ENCODE measurements at regions not wholly inside any gene's neighbourhood (a gene's known extent, or its start where the extent isn't known, plus 50 kb on each side); places are given as distances from the start of the nearest gene placed in this dataset.

DNA sequence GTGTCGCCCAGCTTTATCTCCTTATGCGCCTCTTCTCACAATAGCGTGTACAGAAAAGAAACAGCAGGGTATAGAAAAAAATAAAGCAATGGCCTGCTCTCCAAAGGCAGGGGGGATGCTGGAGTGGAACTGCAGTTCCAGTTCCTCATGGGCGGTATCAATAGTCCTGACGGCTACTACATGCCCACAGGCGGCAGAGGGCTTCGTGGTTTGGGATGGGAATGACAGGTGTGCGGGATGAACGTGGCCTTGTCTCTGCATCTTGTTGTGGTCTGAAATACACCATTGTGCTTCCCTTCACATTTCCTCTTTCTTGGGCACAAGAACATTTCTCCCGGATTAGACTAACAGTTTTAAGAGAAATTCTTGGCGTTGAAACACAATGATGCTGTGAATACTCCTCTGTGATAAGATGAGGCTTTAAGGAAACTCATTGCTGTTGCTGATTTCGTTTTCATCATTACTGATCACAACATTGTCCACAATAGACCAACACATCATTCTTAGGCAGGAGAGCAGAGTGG lies 124.1 kb upstream of the IGFBP7 start:
- TF ChIP-seq, protein P1, sequence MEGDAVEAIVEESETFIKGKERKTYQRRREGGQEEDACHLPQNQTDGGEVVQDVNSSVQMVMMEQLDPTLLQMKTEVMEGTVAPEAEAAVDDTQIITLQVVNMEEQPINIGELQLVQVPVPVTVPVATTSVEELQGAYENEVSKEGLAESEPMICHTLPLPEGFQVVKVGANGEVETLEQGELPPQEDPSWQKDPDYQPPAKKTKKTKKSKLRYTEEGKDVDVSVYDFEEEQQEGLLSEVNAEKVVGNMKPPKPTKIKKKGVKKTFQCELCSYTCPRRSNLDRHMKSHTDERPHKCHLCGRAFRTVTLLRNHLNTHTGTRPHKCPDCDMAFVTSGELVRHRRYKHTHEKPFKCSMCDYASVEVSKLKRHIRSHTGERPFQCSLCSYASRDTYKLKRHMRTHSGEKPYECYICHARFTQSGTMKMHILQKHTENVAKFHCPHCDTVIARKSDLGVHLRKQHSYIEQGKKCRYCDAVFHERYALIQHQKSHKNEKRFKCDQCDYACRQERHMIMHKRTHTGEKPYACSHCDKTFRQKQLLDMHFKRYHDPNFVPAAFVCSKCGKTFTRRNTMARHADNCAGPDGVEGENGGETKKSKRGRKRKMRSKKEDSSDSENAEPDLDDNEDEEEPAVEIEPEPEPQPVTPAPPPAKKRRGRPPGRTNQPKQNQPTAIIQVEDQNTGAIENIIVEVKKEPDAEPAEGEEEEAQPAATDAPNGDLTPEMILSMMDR (tag by site-specific recombination; IDR thresholded peaks at IDR 0.05) = no peak
- TF ChIP-seq ZNF76 (tag by site-specific recombination; IDR thresholded peaks at IDR 0.05; ENCODE audit: borderline replicate concordance, low read depth) (no peak), REST (tag by site-specific recombination; IDR thresholded peaks at IDR 0.05) (no peak)
- TF ChIP-seq, protein P2, sequence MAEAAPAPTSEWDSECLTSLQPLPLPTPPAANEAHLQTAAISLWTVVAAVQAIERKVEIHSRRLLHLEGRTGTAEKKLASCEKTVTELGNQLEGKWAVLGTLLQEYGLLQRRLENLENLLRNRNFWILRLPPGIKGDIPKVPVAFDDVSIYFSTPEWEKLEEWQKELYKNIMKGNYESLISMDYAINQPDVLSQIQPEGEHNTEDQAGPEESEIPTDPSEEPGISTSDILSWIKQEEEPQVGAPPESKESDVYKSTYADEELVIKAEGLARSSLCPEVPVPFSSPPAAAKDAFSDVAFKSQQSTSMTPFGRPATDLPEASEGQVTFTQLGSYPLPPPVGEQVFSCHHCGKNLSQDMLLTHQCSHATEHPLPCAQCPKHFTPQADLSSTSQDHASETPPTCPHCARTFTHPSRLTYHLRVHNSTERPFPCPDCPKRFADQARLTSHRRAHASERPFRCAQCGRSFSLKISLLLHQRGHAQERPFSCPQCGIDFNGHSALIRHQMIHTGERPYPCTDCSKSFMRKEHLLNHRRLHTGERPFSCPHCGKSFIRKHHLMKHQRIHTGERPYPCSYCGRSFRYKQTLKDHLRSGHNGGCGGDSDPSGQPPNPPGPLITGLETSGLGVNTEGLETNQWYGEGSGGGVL (tag by site-specific recombination; IDR thresholded peaks at IDR 0.05) = no peak
